HepG2 (cell line): ENCODE measurements at regions not wholly inside any gene's neighbourhood (a gene's known extent, or its start where the extent isn't known, plus 50 kb on each side); places are given as distances from the start of the nearest gene placed in this dataset.

Experiments used
- ATF1 ChIP-seq: IDR thresholded peaks from 2 replicates; pipeline ENCODE4 v1.6.1; 2016; ENCODE audit warnings: mild to moderate bottlenecking, control low read depth
- BORCS8-MEF2B ChIP-seq: sonication (generic); formaldehyde crosslinking; IDR thresholded peaks from 2 replicates; pipeline ENCODE4 v1.8.0; 2022; ENCODE audit warnings: mild to moderate bottlenecking, missing genetic modification reagents
- FOSL1 ChIP-seq: sonication (generic); formaldehyde crosslinking; IDR thresholded peaks from 2 replicates; pipeline ENCODE4 v1.9.0; 2021; ENCODE audit warnings: missing genetic modification reagents, borderline replicate concordance
- MAZ ChIP-seq, 2 experiments: sonication (generic) in 1 of 2; formaldehyde crosslinking in 1 of 2; IDR thresholded peaks; 2 replicates each; pipeline versions ENCODE4 v1.5.0 to v1.6.1; 2012 to 2020; ENCODE audit warnings: low read depth in 2 of 2, mild to moderate bottlenecking in 2 of 2, borderline replicate concordance in 1 of 2, improper control_type of control experiment in 1 of 2, low read length in 1 of 2, missing genetic modification reagents in 1 of 2, moderate library complexity in 1 of 2
- NR2F6 ChIP-seq, 2 experiments: IDR thresholded peaks; 2 replicates each; pipeline ENCODE4 v1.6.1; 2016; ENCODE audit warnings: antibody characterized with exemption in 1 of 2, mild to moderate bottlenecking in 1 of 2
- RERE ChIP-seq: IDR thresholded peaks from 2 replicates; pipeline ENCODE4 v1.6.1; 2016; ENCODE audit warnings: low read depth, missing genetic modification reagents, missing compliant biosample characterization
- SRF ChIP-seq: IDR thresholded peaks from 2 replicates; pipeline ENCODE4 v1.6.1; 2011; ENCODE audit warnings: mild to moderate bottlenecking, low read depth, low read length, moderate library complexity
- ZBTB21 ChIP-seq: sonication (generic); formaldehyde crosslinking; IDR thresholded peaks from 2 replicates; pipeline ENCODE4 v1.4.0; 2020; ENCODE audit warnings: missing genetic modification reagents
- ZC3H4 ChIP-seq: sonication (generic); formaldehyde crosslinking; IDR thresholded peaks from 2 replicates; pipeline ENCODE4 v1.4.0; 2020; ENCODE audit warnings: missing genetic modification reagents, borderline replicate concordance
- ZFP82 ChIP-seq: sonication (generic); formaldehyde crosslinking; IDR thresholded peaks from 2 replicates; pipeline ENCODE4 v1.5.1; 2020; ENCODE audit warnings: mild to moderate bottlenecking, missing genetic modification reagents, borderline replicate concordance
- ZNF33A ChIP-seq: sonication (generic); formaldehyde crosslinking; IDR thresholded peaks from 2 replicates; pipeline ENCODE4 v1.5.1; 2020; ENCODE audit warnings: missing genetic modification reagents, mild to moderate bottlenecking, moderate library complexity, borderline replicate concordance
- ZSCAN22 ChIP-seq: sonication (generic); formaldehyde crosslinking; IDR thresholded peaks from 2 replicates; pipeline ENCODE4 v1.4.0; 2020; ENCODE audit warnings: mild to moderate bottlenecking, missing genetic modification reagents
- TF ChIP-seq, protein P1 (sequence below): sonication (generic); formaldehyde crosslinking; IDR thresholded peaks from 2 replicates; pipeline ENCODE4 v1.4.0; 2020; ENCODE audit warnings: mild to moderate bottlenecking, missing genetic modification reagents
- TF ChIP-seq, protein P2 (sequence below): sonication (generic); formaldehyde crosslinking; IDR thresholded peaks from 2 replicates; pipeline ENCODE4 v1.5.1; 2020; ENCODE audit warnings: missing genetic modification reagents, mild to moderate bottlenecking, borderline replicate concordance

GRCh38 chr6:63391203-63391970, 71.6 kb upstream of the LGSN start (continued):
- TF ChIP-seq ZNF33A (CRISPR knock-in tag) (no peak), ZSCAN22 (no peak), NR2F6 (IDR thresholded peaks at IDR 0.05) (peak; percentile 95), NR2F6 (CRISPR knock-in tag; IDR thresholded peaks at IDR 0.05) (peak; percentile 93), ZC3H4 (CRISPR knock-in tag) (no peak), FOSL1 (CRISPR knock-in tag) (no peak), MAZ (IDR thresholded peaks at IDR 0.05; ENCODE audit: borderline replicate concordance, low read depth, low read length) (no peak), MAZ (CRISPR knock-in tag; IDR thresholded peaks at IDR 0.05; ENCODE audit: low read depth) (peak; percentile 77; the same call in 1 of the 2 replicates), ZFP82 (CRISPR knock-in tag) (no peak), BORCS8-MEF2B (CRISPR knock-in tag) (peak; percentile 84; the same call in 1 of the 2 replicates), RERE (CRISPR knock-in tag) (peak; percentile 96), ZBTB21 (no peak), ATF1 (CRISPR knock-in tag) (peak; percentile 85), SRF (no peak)
- TF ChIP-seq, protein P1, sequence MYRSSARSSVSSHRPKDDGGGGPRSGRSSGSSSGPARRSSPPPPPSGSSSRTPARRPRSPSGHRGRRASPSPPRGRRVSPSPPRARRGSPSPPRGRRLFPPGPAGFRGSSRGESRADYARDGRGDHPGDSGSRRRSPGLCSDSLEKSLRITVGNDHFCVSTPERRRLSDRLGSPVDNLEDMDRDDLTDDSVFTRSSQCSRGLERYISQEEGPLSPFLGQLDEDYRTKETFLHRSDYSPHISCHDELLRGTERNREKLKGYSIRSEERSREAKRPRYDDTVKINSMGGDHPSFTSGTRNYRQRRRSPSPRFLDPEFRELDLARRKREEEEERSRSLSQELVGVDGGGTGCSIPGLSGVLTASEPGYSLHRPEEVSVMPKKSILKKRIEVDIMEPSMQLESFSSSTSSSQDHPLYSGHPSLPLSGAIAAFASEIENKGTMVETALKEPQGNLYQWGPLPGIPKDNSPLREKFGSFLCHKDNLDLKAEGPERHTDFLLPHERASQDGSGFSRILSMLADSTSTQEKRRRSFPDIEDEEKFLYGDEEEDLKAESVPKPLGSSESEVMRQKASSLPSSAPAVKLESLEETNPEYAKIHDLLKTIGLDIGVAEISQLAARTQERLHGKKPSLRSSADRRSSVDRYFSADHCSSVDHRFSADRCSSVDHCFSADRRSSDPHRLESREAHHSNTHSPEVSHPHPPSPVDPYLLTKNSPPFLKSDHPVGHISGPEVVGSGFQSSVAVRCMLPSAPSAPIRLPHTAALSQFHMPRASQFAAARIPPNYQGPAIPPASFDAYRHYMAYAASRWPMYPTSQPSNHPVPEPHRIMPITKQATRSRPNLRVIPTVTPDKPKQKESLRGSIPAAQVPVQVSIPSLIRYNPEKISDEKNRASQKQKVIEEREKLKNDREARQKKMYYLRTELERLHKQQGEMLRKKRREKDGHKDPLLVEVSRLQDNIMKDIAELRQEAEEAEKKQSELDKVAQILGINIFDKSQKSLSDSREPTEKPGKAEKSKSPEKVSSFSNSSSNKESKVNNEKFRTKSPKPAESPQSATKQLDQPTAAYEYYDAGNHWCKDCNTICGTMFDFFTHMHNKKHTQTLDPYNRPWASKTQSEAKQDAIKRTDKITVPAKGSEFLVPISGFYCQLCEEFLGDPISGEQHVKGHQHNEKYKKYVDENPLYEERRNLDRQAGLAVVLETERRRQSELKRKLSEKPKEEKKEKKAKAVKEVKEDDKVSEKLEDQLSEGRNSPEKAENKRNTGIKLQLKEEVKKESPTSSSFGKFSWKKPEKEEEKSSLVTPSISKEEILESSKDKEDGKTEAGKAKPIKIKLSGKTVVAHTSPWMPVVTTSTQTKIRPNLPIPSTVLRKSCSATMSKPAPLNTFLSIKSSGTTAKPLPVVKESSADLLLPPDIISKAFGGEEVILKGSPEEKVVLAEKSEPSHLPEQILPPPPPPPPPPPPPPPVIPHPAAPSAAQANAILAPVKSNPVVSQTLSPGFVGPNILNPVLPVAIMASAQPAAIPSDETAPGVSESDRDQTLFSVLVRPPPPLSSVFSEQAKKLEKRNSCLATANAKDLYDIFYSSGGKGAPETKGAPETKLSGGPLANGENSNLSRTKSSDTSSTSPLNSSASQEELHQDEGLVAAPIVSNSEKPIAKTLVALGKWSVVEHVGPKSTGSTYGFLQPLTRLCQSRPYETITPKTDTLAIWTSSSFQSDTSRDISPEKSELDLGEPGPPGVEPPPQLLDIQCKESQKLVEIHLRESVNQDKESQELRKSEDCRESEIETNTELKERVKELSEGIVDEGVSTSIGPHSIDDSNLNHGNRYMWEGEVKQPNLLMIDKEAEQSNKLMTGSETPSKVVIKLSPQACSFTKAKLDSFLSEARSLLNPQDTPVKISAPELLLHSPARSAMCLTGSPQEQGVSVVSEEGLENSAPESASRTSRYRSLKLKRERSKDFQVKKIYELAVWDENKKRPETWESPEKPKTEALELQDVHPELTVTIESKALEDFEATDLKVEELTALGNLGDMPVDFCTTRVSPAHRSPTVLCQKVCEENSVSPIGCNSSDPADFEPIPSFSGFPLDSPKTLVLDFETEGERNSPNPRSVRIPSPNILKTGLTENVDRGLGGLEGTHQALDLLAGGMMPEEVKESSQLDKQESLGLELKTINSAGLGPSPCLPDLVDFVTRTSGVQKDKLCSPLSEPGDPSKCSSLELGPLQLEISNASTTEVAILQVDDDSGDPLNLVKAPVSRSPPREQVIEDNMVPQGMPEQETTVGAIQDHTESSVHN (CRISPR knock-in tag), result no peak
- TF ChIP-seq, protein P2, sequence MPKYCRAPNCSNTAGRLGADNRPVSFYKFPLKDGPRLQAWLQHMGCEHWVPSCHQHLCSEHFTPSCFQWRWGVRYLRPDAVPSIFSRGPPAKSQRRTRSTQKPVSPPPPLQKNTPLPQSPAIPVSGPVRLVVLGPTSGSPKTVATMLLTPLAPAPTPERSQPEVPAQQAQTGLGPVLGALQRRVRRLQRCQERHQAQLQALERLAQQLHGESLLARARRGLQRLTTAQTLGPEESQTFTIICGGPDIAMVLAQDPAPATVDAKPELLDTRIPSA, result no peak
